MM.1S (cell line): ENCODE measurements at regions not wholly inside any gene's neighbourhood (a gene's known extent, or its start where the extent isn't known, plus 50 kb on each side); places are given as distances from the start of the nearest gene placed in this dataset.
"Not testable (repeated sequence)": the region's sequence is repeated elsewhere in the genome, so short reads cannot be mapped to it uniquely, and the experiment has no call there.

ENCODE experiments used
- DNase-seq: peaks from one replicate; pipeline ENCODE4 v3.0.0-alpha.2; 2015
- H2AFZ ChIP-seq: fragments of 300-600 bp; sonication (generic); 2 replicates; pipeline ENCODE4 v1.6.0; 2016; ENCODE audit warnings: antibody characterized with exemption, low read length
- H3F3A ChIP-seq: fragments of 300-600 bp; sonication (generic); 2 replicates; pipeline ENCODE4 v1.6.1; 2016; ENCODE audit warnings: mild to moderate bottlenecking, antibody characterized with exemption, low read length, moderate library complexity, mixed read lengths; ENCODE audit not compliant: insufficient read depth
- H3K27ac ChIP-seq: fragments of 300-600 bp; sonication (generic); 2 replicates; pipeline ENCODE4 v1.5.1; 2016; ENCODE audit warnings: mild to moderate bottlenecking, low read length
- H3K27me3 ChIP-seq: fragments of 300-600 bp; sonication (generic); replicated peaks from 2 replicates; pipeline ENCODE4 v1.6.0; 2016; ENCODE audit warnings: low read length; ENCODE audit not compliant: insufficient read depth
- H3K36me3 ChIP-seq: fragments of 300-600 bp; sonication (generic); replicated peaks from 2 replicates; pipeline ENCODE4 v1.6.1; 2016; ENCODE audit warnings: mild to moderate bottlenecking, low read length, mixed read lengths; ENCODE audit not compliant: insufficient read depth
- H3K4me1 ChIP-seq: fragments of 300-600 bp; sonication (generic); 2 replicates; pipeline ENCODE4 v1.6.1; 2016; ENCODE audit warnings: low read length, mixed read lengths
- H3K4me2 ChIP-seq: fragments of 300-600 bp; sonication (generic); 2 replicates; pipeline ENCODE4 v1.6.0; 2016; ENCODE audit warnings: low read depth, low read length
- H3K4me3 ChIP-seq: fragments of 300-600 bp; sonication (generic); 2 replicates; pipeline ENCODE4 v1.5.1; 2016; ENCODE audit warnings: low read length, mixed read lengths
- H3K79me2 ChIP-seq: fragments of 300-600 bp; sonication (generic); 2 replicates; pipeline ENCODE4 v1.6.1; 2016; ENCODE audit warnings: mixed run types, low read length, mixed read lengths
- H3K9ac ChIP-seq: fragments of 300-600 bp; sonication (generic); 2 replicates; pipeline ENCODE4 v1.6.1; 2016; ENCODE audit warnings: low read length, mixed read lengths
- H3K9me2 ChIP-seq: fragments of 300-600 bp; sonication (generic); replicated peaks from 2 replicates; pipeline ENCODE4 v1.6.1; 2016; ENCODE audit warnings: mild to moderate bottlenecking, low read length, mixed read lengths; ENCODE audit not compliant: insufficient read depth
- H3K9me3 ChIP-seq: fragments of 300-600 bp; sonication (generic); replicated peaks from 2 replicates; pipeline ENCODE4 v1.6.1; 2016; ENCODE audit warnings: mild to moderate bottlenecking, low read length, mixed read lengths; ENCODE audit not compliant: insufficient read depth
- H4K20me1 ChIP-seq: fragments of 300-600 bp; sonication (generic); 2 replicates; pipeline ENCODE4 v1.6.1; 2016; ENCODE audit warnings: mild to moderate bottlenecking, low read length, moderate library complexity, mixed read lengths; ENCODE audit not compliant: insufficient read depth
- EZH2 ChIP-seq: fragments of 300-600 bp; sonication (generic); optimal IDR thresholded peaks from 2 replicates; pipeline ENCODE3; 2017; ENCODE audit warnings: low read depth, mild to moderate bottlenecking, antibody characterized with exemption, low read length, mixed read lengths
- EZH2phosphoT487 ChIP-seq: fragments of 300-600 bp; sonication (generic); IDR thresholded peaks from 2 replicates; pipeline ENCODE4 v1.6.1; 2018; ENCODE audit warnings: antibody characterized with exemption, low read length
- TF ChIP-seq, protein P1 (sequence below): fragments of 300-600 bp; sonication (generic); IDR thresholded peaks from 2 replicates; pipeline ENCODE4 v1.5.1; 2016; ENCODE audit warnings: antibody characterized with exemption, low read length, mixed read lengths

DNA sequence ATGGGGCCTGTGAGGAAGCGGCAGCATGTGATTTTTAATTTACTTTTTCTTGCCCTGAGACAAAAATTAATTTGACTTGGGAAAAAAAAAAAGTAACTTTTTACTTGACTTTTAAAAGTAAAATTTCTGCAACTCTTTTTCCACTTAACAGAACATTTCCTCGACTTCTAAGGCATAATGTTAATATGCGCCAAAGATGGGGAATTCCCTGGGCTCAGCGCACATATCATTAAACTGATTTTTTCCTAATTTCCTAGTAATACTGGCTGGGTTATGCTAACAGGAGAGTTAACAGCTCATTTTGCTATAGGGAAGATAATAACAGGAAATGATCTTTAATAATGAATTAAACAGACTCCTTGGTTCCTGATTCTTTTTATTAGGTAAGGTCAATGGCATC is 120.6 kb upstream of the CDH5 start:
- Histone ChIP-seq H2AFZ (no peak overlapping the region), H3K9ac (no peak overlapping the region), H3K9me2 (no peaks in the 10 kb centered on the region), H3K4me3 (no peak overlapping the region), H3F3A (no peaks in the 10 kb centered on the region), H3K9me3 (no peaks in the 10 kb centered on the region), H3K79me2 (no peaks in the 10 kb centered on the region), H3K27me3 (no peaks in the 10 kb centered on the region), H4K20me1 (no peaks in the 10 kb centered on the region), H3K27ac (no peak overlapping the region), H3K36me3 (no peaks in the 10 kb centered on the region), H3K4me1 (no peaks in the 10 kb centered on the region), H3K4me2 (no peak overlapping the region)
- no peak for DNase-seq
- TF ChIP-seq, protein P1, sequence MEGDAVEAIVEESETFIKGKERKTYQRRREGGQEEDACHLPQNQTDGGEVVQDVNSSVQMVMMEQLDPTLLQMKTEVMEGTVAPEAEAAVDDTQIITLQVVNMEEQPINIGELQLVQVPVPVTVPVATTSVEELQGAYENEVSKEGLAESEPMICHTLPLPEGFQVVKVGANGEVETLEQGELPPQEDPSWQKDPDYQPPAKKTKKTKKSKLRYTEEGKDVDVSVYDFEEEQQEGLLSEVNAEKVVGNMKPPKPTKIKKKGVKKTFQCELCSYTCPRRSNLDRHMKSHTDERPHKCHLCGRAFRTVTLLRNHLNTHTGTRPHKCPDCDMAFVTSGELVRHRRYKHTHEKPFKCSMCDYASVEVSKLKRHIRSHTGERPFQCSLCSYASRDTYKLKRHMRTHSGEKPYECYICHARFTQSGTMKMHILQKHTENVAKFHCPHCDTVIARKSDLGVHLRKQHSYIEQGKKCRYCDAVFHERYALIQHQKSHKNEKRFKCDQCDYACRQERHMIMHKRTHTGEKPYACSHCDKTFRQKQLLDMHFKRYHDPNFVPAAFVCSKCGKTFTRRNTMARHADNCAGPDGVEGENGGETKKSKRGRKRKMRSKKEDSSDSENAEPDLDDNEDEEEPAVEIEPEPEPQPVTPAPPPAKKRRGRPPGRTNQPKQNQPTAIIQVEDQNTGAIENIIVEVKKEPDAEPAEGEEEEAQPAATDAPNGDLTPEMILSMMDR, result no peak
- TF ChIP-seq EZH2, result no peak
- TF ChIP-seq EZH2phosphoT487, result no peak

DNA sequence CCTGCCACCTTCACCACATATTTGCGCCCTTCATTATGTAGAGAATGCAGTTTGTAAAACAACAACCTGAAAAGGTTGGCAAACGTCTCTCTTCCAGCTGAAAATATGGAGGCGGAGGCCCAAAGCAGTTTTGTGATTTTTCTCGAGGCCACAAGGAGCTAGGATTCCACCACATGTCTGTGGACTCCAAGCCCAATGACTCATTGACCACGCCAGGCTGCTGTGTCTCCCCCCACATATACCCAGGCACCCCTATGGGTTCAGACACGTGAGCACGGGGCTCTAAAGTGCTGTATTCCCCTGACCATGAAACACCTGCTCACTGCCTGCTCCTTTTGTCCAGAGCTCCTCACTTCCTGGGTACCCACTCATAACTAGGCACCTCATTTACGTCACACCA is 121.4 kb upstream of the CDH5 start:
- TF ChIP-seq EZH2phosphoT487 (no peak), EZH2 (no peak)
- TF ChIP-seq, protein P1, result no peak

DNA sequence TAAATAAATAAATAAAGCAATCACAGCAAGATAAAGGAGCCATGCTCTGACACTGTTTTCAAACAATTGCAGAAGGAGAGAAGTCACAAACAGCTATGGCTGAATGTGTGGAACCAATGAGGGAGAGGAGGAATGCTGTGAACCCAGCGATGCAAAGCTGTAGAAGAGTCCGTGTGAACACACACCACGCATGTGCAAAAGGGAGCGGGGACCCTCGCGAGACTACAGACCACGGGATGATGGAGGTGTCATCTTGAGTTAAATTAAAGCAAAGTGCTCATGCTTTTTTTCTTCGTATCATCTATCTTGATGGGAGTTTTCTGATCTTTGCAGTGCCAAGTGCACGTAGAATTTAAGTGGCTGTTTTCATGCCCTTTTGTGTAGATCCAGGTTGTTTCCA is 123.8 kb upstream of the CDH5 start:
- Histone ChIP-seq H3F3A (no peaks in the 10 kb centered on the region), H3K4me3 (no peak overlapping the region), H3K4me1 (no peaks in the 10 kb centered on the region), H3K27me3 (no peaks in the 10 kb centered on the region), H2AFZ (no peak overlapping the region), H3K27ac (no peak overlapping the region), H3K4me2 (no peak overlapping the region), H4K20me1 (no peaks in the 10 kb centered on the region), H3K9me2 (no peaks in the 10 kb centered on the region), H3K9ac (no peak overlapping the region), H3K79me2 (no peaks in the 10 kb centered on the region), H3K36me3 (no peaks in the 10 kb centered on the region), H3K9me3 (no peaks in the 10 kb centered on the region)
- no peak for DNase-seq
- TF ChIP-seq EZH2 (no peak), EZH2phosphoT487 (no peak)
- TF ChIP-seq, protein P1, result no peak

More for the DNA sequence above, 121.4 kb upstream of the CDH5 start:
- Histone ChIP-seq H3K27ac (no peak overlapping the region), H3K4me1 (no peaks in the 10 kb centered on the region), H3K9ac (no peak overlapping the region), H3K79me2 (no peaks in the 10 kb centered on the region), H3F3A (no peaks in the 10 kb centered on the region), H3K9me3 (no peaks in the 10 kb centered on the region), H4K20me1 (no peaks in the 10 kb centered on the region), H3K4me3 (no peak overlapping the region), H3K9me2 (no peaks in the 10 kb centered on the region), H2AFZ (no peak overlapping the region), H3K4me2 (no peak overlapping the region), H3K27me3 (no peaks in the 10 kb centered on the region), H3K36me3 (no peaks in the 10 kb centered on the region)
- DNase-seq, result no peak

DNA sequence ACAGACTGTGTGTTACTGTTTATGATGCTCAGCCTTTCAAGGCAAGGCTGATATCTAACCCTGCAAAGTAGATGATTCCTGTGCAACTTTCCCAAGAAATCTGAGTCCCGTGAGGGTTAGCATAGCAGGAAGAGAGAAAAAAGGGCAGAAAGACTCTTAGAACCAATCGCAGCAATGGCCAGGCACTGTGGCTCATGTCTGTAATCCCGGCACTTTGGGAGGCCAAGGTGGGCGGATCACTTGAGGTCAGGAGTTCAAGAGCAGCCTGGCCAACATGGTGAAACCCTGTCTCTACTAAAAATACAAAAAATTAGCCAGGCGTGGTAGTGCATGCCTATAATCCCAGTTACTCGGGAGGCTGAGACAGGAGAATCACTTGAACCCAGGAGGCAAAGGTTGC is 124.3 kb upstream of the CDH5 start:
- not testable (repeated sequence) for H3K36me3 ChIP-seq

More for the DNA sequence above, 124.3 kb upstream of the CDH5 start:
- not testable (repeated sequence) for H3K27ac ChIP-seq, H4K20me1 ChIP-seq, H3K9me3 ChIP-seq, H3K4me3 ChIP-seq, H3K9me2 ChIP-seq, H3K9ac ChIP-seq, H3K27me3 ChIP-seq, H3K79me2 ChIP-seq, H3F3A ChIP-seq, H3K4me2 ChIP-seq, H3K4me1 ChIP-seq, H2AFZ ChIP-seq, DNase-seq
